ENCODE measurements at regions not wholly inside any gene's neighbourhood (a gene's known extent, or its start where the extent isn't known, plus 50 kb on each side); places are given as distances from the start of the nearest gene placed in this dataset.

- no peak for DNase-seq
Observed at GRCh38 chr5:167965710-167966109, 325.7 kb upstream of the WWC1 start.

GRCh38 chr5:167966979-167967378, 324.5 kb upstream of the WWC1 start:
- DNase-seq: no peak

- DNase-seq: no peak
Observed at GRCh38 chr5:167967494-167968177, 323.8 kb upstream of the WWC1 start.

GRCh38 chr5:167968837-167969236, 322.6 kb upstream of the WWC1 start:
- no peak for DNase-seq

GRCh38 chr5:167969998-167970397, 321.4 kb upstream of the WWC1 start:
- no peak for DNase-seq

GRCh38 chr5:167971706-167972105, 319.7 kb upstream of the WWC1 start:
- DNase-seq: no peak

- no peak for DNase-seq
Observed at GRCh38 chr5:167973126-167973525, 318.3 kb upstream of the WWC1 start.

- DNase-seq: no peak
Observed at GRCh38 chr5:167984951-167985350, 306.5 kb upstream of the WWC1 start.

GRCh38 chr5:167985373-167985772, 306.1 kb upstream of the WWC1 start:
- peak; percentile 31 for DNase-seq

- no peak for DNase-seq
Observed at GRCh38 chr5:167987490-167988280, 303.8 kb upstream of the WWC1 start.

- no peak for DNase-seq
Observed at GRCh38 chr5:167992868-167993267, 298.6 kb upstream of the WWC1 start.

- no peak for DNase-seq
Observed at GRCh38 chr5:167993771-167994170, 297.7 kb upstream of the WWC1 start.

- DNase-seq: no peak
Observed at GRCh38 chr5:167995844-167996425, 295.5 kb upstream of the WWC1 start.

GRCh38 chr5:167998148-167998767, 293.2 kb upstream of the WWC1 start:
- DNase-seq: no peak

- no peak for DNase-seq
Observed at GRCh38 chr5:167999182-167999581, 292.3 kb upstream of the WWC1 start.

- no peak for DNase-seq
Observed at GRCh38 chr5:168001318-168001717, 290.1 kb upstream of the WWC1 start.

GRCh38 chr5:168002116-168002515, 289.3 kb upstream of the WWC1 start:
- no peak for DNase-seq

GRCh38 chr5:168005093-168005492, 286.4 kb upstream of the WWC1 start:
- DNase-seq: no peak

- no peak for DNase-seq
Observed at GRCh38 chr5:168005936-168006335, 285.5 kb upstream of the WWC1 start.

GRCh38 chr5:168006456-168007130, 284.9 kb upstream of the WWC1 start:
- no peak for DNase-seq

- no peak for DNase-seq
Observed at GRCh38 chr5:168007286-168007685, 284.2 kb upstream of the WWC1 start.

GRCh38 chr5:168008555-168008954, 282.9 kb upstream of the WWC1 start:
- DNase-seq: no peak

- no peak for DNase-seq
Observed at GRCh38 chr5:168011096-168011495, 280.3 kb upstream of the WWC1 start.

All from right kidney (tissue), 1 donor.